ENCODE measurements at regions not wholly inside any gene's neighbourhood (a gene's known extent, or its start where the extent isn't known, plus 50 kb on each side); places are given as distances from the start of the nearest gene placed in this dataset.
"Not testable (repeated sequence)": the region's sequence is repeated elsewhere in the genome, so short reads cannot be mapped to it uniquely, and the experiment has no call there.

GRCh38 chr3:145681181-145681580 is 479.8 kb downstream of the PLOD2 start:
- no peak overlapping the region for H3K4me3 ChIP-seq (ENCODE audit: low read length)
- no peaks in the 10 kb centered on the region for H3K9me3 ChIP-seq (ENCODE audit: control insufficient read depth, low read depth, low read length)
- H3K27ac ChIP-seq (ENCODE audit: low read length) = no peak overlapping the region
- no peaks in the 10 kb centered on the region for H3K4me1 ChIP-seq (ENCODE audit: control insufficient read depth, insufficient read depth, low read length)
- no CpG with 5 or more reads among the region's 3 CpGs for WGBS (ENCODE audit: insufficient coverage, low lambda C conversion rate)
- H3K36me3 ChIP-seq (ENCODE audit: control insufficient read depth, insufficient read depth, low read length) = no peaks in the 10 kb centered on the region
- DNase-seq = no peak
- no peaks in the 10 kb centered on the region for H3K27me3 ChIP-seq (ENCODE audit: control insufficient read depth, insufficient read depth, low read length)

- not testable (repeated sequence) for H3K27ac ChIP-seq (ENCODE audit: low read length); H3K4me3 ChIP-seq (ENCODE audit: low read length); DNase-seq; H3K4me1 ChIP-seq (ENCODE audit: control insufficient read depth, insufficient read depth, low read length); H3K36me3 ChIP-seq (ENCODE audit: control insufficient read depth, insufficient read depth, low read length); H3K9me3 ChIP-seq (ENCODE audit: control insufficient read depth, low read depth, low read length); H3K27me3 ChIP-seq (ENCODE audit: control insufficient read depth, insufficient read depth, low read length)
- no CpG with 5 or more reads among the region's 3 CpGs for WGBS (ENCODE audit: insufficient coverage, low lambda C conversion rate)
These were observed 473.0 kb downstream of the PLOD2 start for GRCh38 chr3:145687978-145688377.

GRCh38 chr3:145692751-145693150 is 468.2 kb downstream of the PLOD2 start:
- H3K9me3 ChIP-seq (ENCODE audit: control insufficient read depth, low read depth, low read length) = no peaks in the 10 kb centered on the region
- WGBS (ENCODE audit: insufficient coverage, low lambda C conversion rate) = 50% methylated on average over 1 of the region's 2 CpGs
- DNase-seq = no peak
- no peaks in the 10 kb centered on the region for H3K27me3 ChIP-seq (ENCODE audit: control insufficient read depth, insufficient read depth, low read length)
- H3K27ac ChIP-seq (ENCODE audit: low read length) = no peak overlapping the region
- no peaks in the 10 kb centered on the region for H3K4me1 ChIP-seq (ENCODE audit: control insufficient read depth, insufficient read depth, low read length)
- no peak overlapping the region for H3K4me3 ChIP-seq (ENCODE audit: low read length)
- no peaks in the 10 kb centered on the region for H3K36me3 ChIP-seq (ENCODE audit: control insufficient read depth, insufficient read depth, low read length)

- no peaks in the 10 kb centered on the region for H3K27me3 ChIP-seq (ENCODE audit: control insufficient read depth, insufficient read depth, low read length)
- H3K4me3 ChIP-seq (ENCODE audit: low read length) = no peak overlapping the region
- no peaks in the 10 kb centered on the region for H3K9me3 ChIP-seq (ENCODE audit: control insufficient read depth, low read depth, low read length)
- no peaks in the 10 kb centered on the region for H3K4me1 ChIP-seq (ENCODE audit: control insufficient read depth, insufficient read depth, low read length)
- DNase-seq = no peak
- H3K36me3 ChIP-seq (ENCODE audit: control insufficient read depth, insufficient read depth, low read length) = no peaks in the 10 kb centered on the region
- no peak overlapping the region for H3K27ac ChIP-seq (ENCODE audit: low read length)
These were observed 465.0 kb downstream of the PLOD2 start for GRCh38 chr3:145696011-145696410.

- Histone ChIP-seq H3K4me3 (ENCODE audit: low read length) (no peak overlapping the region), H3K27me3 (ENCODE audit: control insufficient read depth, insufficient read depth, low read length) (no peaks in the 10 kb centered on the region), H3K9me3 (ENCODE audit: control insufficient read depth, low read depth, low read length) (no peaks in the 10 kb centered on the region), H3K4me1 (ENCODE audit: control insufficient read depth, insufficient read depth, low read length) (no peaks in the 10 kb centered on the region), H3K27ac (ENCODE audit: low read length) (no peak overlapping the region), H3K36me3 (ENCODE audit: control insufficient read depth, insufficient read depth, low read length) (no peaks in the 10 kb centered on the region)
- 78% methylated on average over 3 of the region's 7 CpGs for WGBS (ENCODE audit: insufficient coverage, low lambda C conversion rate)
- no peak for DNase-seq
These were observed 462.7 kb downstream of the PLOD2 start for GRCh38 chr3:145698250-145698649.

GRCh38 chr3:145698749-145699148 is 462.2 kb downstream of the PLOD2 start:
- H3K27ac ChIP-seq (ENCODE audit: low read length) = no peak overlapping the region
- H3K4me1 ChIP-seq (ENCODE audit: control insufficient read depth, insufficient read depth, low read length) = no peaks in the 10 kb centered on the region
- DNase-seq = no peak
- no peaks in the 10 kb centered on the region for H3K9me3 ChIP-seq (ENCODE audit: control insufficient read depth, low read depth, low read length)
- no peaks in the 10 kb centered on the region for H3K27me3 ChIP-seq (ENCODE audit: control insufficient read depth, insufficient read depth, low read length)
- H3K36me3 ChIP-seq (ENCODE audit: control insufficient read depth, insufficient read depth, low read length) = no peaks in the 10 kb centered on the region
- H3K4me3 ChIP-seq (ENCODE audit: low read length) = no peak overlapping the region

- Histone ChIP-seq H3K36me3 (ENCODE audit: control insufficient read depth, insufficient read depth, low read length) (no peaks in the 10 kb centered on the region), H3K4me3 (ENCODE audit: low read length) (no peak overlapping the region), H3K27me3 (ENCODE audit: control insufficient read depth, insufficient read depth, low read length) (no peaks in the 10 kb centered on the region), H3K27ac (ENCODE audit: low read length) (no peak overlapping the region), H3K4me1 (ENCODE audit: control insufficient read depth, insufficient read depth, low read length) (no peaks in the 10 kb centered on the region), H3K9me3 (ENCODE audit: control insufficient read depth, low read depth, low read length) (no peaks in the 10 kb centered on the region)
- DNase-seq = no peak
These were observed 457.0 kb downstream of the PLOD2 start for GRCh38 chr3:145704020-145704419.

GRCh38 chr3:145709779-145710178 is 451.2 kb downstream of the PLOD2 start:
- not testable (repeated sequence) for H3K4me1 ChIP-seq (ENCODE audit: control insufficient read depth, insufficient read depth, low read length); H3K27ac ChIP-seq (ENCODE audit: low read length); DNase-seq; H3K36me3 ChIP-seq (ENCODE audit: control insufficient read depth, insufficient read depth, low read length); H3K27me3 ChIP-seq (ENCODE audit: control insufficient read depth, insufficient read depth, low read length); H3K9me3 ChIP-seq (ENCODE audit: control insufficient read depth, low read depth, low read length); H3K4me3 ChIP-seq (ENCODE audit: low read length)
- no CpG with 5 or more reads among the region's 1 CpG for whole genome bisulfite sequencing (ENCODE audit: insufficient coverage, low lambda C conversion rate)

GRCh38 chr3:145716519-145716918 is 444.5 kb downstream of the PLOD2 start:
- no CpG with 5 or more reads among the region's 1 CpG for WGBS (ENCODE audit: insufficient coverage, low lambda C conversion rate)
- Histone ChIP-seq H3K4me1 (ENCODE audit: control insufficient read depth, insufficient read depth, low read length) (no peaks in the 10 kb centered on the region), H3K36me3 (ENCODE audit: control insufficient read depth, insufficient read depth, low read length) (no peaks in the 10 kb centered on the region), H3K27me3 (ENCODE audit: control insufficient read depth, insufficient read depth, low read length) (no peaks in the 10 kb centered on the region), H3K27ac (ENCODE audit: low read length) (no peak overlapping the region), H3K4me3 (ENCODE audit: low read length) (no peak overlapping the region), H3K9me3 (ENCODE audit: control insufficient read depth, low read depth, low read length) (no peaks in the 10 kb centered on the region)
- no peak for DNase-seq

- Histone ChIP-seq H3K9me3 (ENCODE audit: control insufficient read depth, low read depth, low read length) (no peaks in the 10 kb centered on the region), H3K36me3 (ENCODE audit: control insufficient read depth, insufficient read depth, low read length) (no peaks in the 10 kb centered on the region), H3K27ac (ENCODE audit: low read length) (no peak overlapping the region), H3K4me3 (ENCODE audit: low read length) (no peak overlapping the region), H3K27me3 (ENCODE audit: control insufficient read depth, insufficient read depth, low read length) (no peaks in the 10 kb centered on the region), H3K4me1 (ENCODE audit: control insufficient read depth, insufficient read depth, low read length) (no peaks in the 10 kb centered on the region)
- no peak for DNase-seq
- 86% methylated on average over 1 of the region's 1 CpG for WGBS (ENCODE audit: insufficient coverage, low lambda C conversion rate)
These were observed 441.9 kb downstream of the PLOD2 start for GRCh38 chr3:145719114-145719513.

GRCh38 chr3:145721273-145721805 is 439.6 kb downstream of the PLOD2 start:
- Histone ChIP-seq H3K4me3 (ENCODE audit: low read length) (no peak overlapping the region), H3K36me3 (ENCODE audit: control insufficient read depth, insufficient read depth, low read length) (no peaks in the 10 kb centered on the region), H3K27me3 (ENCODE audit: control insufficient read depth, insufficient read depth, low read length) (no peaks in the 10 kb centered on the region), H3K27ac (ENCODE audit: low read length) (no peak overlapping the region), H3K9me3 (ENCODE audit: control insufficient read depth, low read depth, low read length) (no peaks in the 10 kb centered on the region), H3K4me1 (ENCODE audit: control insufficient read depth, insufficient read depth, low read length) (no peaks in the 10 kb centered on the region)
- WGBS (ENCODE audit: insufficient coverage, low lambda C conversion rate) = 86% methylated on average over 1 of the region's 3 CpGs
- no peak for DNase-seq

Measured in large intestine (tissue), 3 donors.